ENCODE measurements at regions not wholly inside any gene's neighbourhood (a gene's known extent, or its start where the extent isn't known, plus 50 kb on each side); places are given as distances from the start of the nearest gene placed in this dataset.

GRCh38 chr9:73609381-73609780 is 457.7 kb downstream of the ANXA1 start:
- Mint-ChIP-seq H3K4me1 (ENCODE audit: unreplicated experiment) (no peaks in the 10 kb centered on the region), H3K9me3 (ENCODE audit: unreplicated experiment) (no peaks in the 10 kb centered on the region), H3K27ac (ENCODE audit: unreplicated experiment) (no peak overlapping the region), H3K4me3 (ENCODE audit: unreplicated experiment) (no peak overlapping the region), H3K27me3 (ENCODE audit: unreplicated experiment) (no peaks in the 10 kb centered on the region), H3K36me3 (ENCODE audit: low read depth, unreplicated experiment) (no peaks in the 10 kb centered on the region)
- TF ChIP-seq CTCF (IDR thresholded peaks at IDR 0.05; ENCODE audit: unreplicated experiment), result no peak
- no peak for DNase-seq (ENCODE audit: low spot score)

- no peak for TF ChIP-seq CTCF (IDR thresholded peaks at IDR 0.05; ENCODE audit: unreplicated experiment)
- Mint-ChIP-seq H3K9me3 (ENCODE audit: unreplicated experiment) (no peaks in the 10 kb centered on the region), H3K4me1 (ENCODE audit: unreplicated experiment) (no peaks in the 10 kb centered on the region), H3K27me3 (ENCODE audit: unreplicated experiment) (no peaks in the 10 kb centered on the region), H3K4me3 (ENCODE audit: unreplicated experiment) (no peak overlapping the region), H3K27ac (ENCODE audit: unreplicated experiment) (no peak overlapping the region), H3K36me3 (ENCODE audit: low read depth, unreplicated experiment) (no peaks in the 10 kb centered on the region)
- no peak for DNase-seq (ENCODE audit: low spot score)
These were observed 459.4 kb downstream of the ANXA1 start for GRCh38 chr9:73611032-73611431.

GRCh38 chr9:73613092-73613701 is 461.5 kb downstream of the ANXA1 start:
- H3K36me3 Mint-ChIP-seq (ENCODE audit: low read depth, unreplicated experiment), result no peaks in the 10 kb centered on the region
- no peak for DNase-seq (ENCODE audit: low spot score)
- TF ChIP-seq CTCF (IDR thresholded peaks at IDR 0.05; ENCODE audit: unreplicated experiment), result no peak
- no peaks in the 10 kb centered on the region for H3K27me3 Mint-ChIP-seq (ENCODE audit: unreplicated experiment)
- H3K4me1 Mint-ChIP-seq (ENCODE audit: unreplicated experiment), result no peaks in the 10 kb centered on the region
- H3K4me3 Mint-ChIP-seq (ENCODE audit: unreplicated experiment), result no peak overlapping the region
- H3K27ac Mint-ChIP-seq (ENCODE audit: unreplicated experiment), result no peak overlapping the region
- H3K9me3 Mint-ChIP-seq (ENCODE audit: unreplicated experiment), result no peaks in the 10 kb centered on the region

GRCh38 chr9:73615557-73615956 is 463.9 kb downstream of the ANXA1 start:
- Mint-ChIP-seq H3K4me3 (ENCODE audit: unreplicated experiment) (no peak overlapping the region), H3K36me3 (ENCODE audit: low read depth, unreplicated experiment) (no peaks in the 10 kb centered on the region), H3K27ac (ENCODE audit: unreplicated experiment) (no peak overlapping the region), H3K27me3 (ENCODE audit: unreplicated experiment) (no peaks in the 10 kb centered on the region), H3K4me1 (ENCODE audit: unreplicated experiment) (no peaks in the 10 kb centered on the region), H3K9me3 (ENCODE audit: unreplicated experiment) (no peaks in the 10 kb centered on the region)
- TF ChIP-seq CTCF (IDR thresholded peaks at IDR 0.05; ENCODE audit: unreplicated experiment), result no peak
- DNase-seq (ENCODE audit: low spot score), result no peak

GRCh38 chr9:73617586-73617985 is 465.9 kb downstream of the ANXA1 start:
- no peaks in the 10 kb centered on the region for H3K36me3 Mint-ChIP-seq (ENCODE audit: low read depth, unreplicated experiment)
- H3K4me1 Mint-ChIP-seq (ENCODE audit: unreplicated experiment), result no peaks in the 10 kb centered on the region
- H3K4me3 Mint-ChIP-seq (ENCODE audit: unreplicated experiment), result no peak overlapping the region
- H3K27ac Mint-ChIP-seq (ENCODE audit: unreplicated experiment), result no peak overlapping the region
- TF ChIP-seq CTCF (IDR thresholded peaks at IDR 0.05; ENCODE audit: unreplicated experiment), result no peak
- no peak for DNase-seq (ENCODE audit: low spot score)
- no peaks in the 10 kb centered on the region for H3K9me3 Mint-ChIP-seq (ENCODE audit: unreplicated experiment)
- no peaks in the 10 kb centered on the region for H3K27me3 Mint-ChIP-seq (ENCODE audit: unreplicated experiment)
